DMS53 treated with DMSO at 0.1 percent for 48 hours (cell line): ENCODE measurements at regions not wholly inside any gene's neighbourhood (a gene's known extent, or its start where the extent isn't known, plus 50 kb on each side); places are given as distances from the start of the nearest gene placed in this dataset.
A peak's percentile ranks its signal among the peaks of the same experiment; 100 is the strongest.
"Not testable (repeated sequence)": the region's sequence is repeated elsewhere in the genome, so short reads cannot be mapped to it uniquely, and the experiment has no call there.

Experiments
- DNase-seq: peaks from one replicate; lab custom pipeline; 2025; ENCODE audit not compliant: unreplicated experiment; lab: John Stamatoyannopoulos, UW

GRCh38 chr1:86633306-86633838 lies 71.0 kb upstream of the SH3GLB1 start:
- not testable (repeated sequence) for DNase-seq

DNA sequence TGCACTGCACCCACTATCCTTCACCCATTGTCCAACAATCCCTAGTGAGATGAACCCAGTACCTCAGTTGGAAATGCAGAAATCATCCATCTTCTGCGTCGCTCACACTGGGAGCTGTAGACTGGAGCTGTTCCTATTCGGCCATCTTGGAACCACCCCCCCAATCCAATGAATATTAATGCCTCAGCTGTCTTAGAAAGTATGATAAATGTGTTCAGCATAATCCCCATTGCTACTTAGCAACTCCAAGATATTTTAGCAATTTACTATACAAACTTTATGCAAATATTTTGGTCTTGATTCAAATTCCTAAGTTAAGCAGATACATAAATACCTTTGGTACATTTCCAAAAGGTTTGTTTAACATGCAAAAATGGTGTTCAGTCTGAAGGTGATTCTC lies 70.5 kb upstream of the SH3GLB1 start:
- DNase-seq, result no peak

GRCh38 chr1:86636898-86637297 lies 67.5 kb upstream of the SH3GLB1 start:
- no peak for DNase-seq

DNA sequence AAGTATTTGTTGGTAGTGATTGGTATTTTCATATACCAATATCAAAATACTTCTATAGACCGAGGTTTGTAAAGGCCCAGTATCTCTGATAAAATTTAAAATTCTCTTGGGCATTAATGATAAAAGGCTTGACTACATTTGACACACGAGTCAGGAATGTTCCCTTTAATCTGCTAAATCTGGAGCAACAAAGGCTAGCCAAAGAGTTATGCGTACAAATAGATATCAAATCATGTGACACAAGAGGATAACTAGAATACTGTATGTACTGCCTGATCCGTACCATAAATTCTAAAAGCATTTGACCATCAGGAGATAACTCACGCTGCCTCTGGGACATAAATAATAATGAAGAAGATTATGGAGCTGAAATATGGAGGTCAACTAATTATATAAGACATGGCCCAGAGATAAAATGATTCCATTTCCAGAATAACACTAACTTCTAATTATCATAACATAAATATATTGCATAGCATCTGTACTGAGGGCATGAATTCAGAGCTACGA lies 64.2 kb upstream of the SH3GLB1 start:
- DNase-seq, result no peak

DNA sequence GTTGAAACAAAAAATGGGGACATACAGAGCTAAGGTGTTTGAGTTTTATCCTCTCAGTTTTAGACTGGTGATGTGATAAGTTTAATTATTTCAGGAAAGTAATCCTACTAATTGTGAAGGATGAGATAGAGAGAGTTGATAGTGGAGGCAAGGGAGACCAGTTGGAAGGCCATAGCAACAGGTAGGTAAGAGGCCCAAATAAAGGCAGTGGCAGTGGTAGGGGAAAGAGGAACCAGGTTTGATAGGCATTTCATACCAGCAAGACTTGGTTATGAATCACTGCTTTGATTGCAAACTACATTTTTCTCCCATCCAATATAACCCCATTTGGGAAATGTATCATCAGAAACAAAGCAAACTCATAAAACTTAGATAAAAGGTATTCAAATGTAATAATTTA lies 63.1 kb upstream of the SH3GLB1 start:
- DNase-seq, result no peak

DNA sequence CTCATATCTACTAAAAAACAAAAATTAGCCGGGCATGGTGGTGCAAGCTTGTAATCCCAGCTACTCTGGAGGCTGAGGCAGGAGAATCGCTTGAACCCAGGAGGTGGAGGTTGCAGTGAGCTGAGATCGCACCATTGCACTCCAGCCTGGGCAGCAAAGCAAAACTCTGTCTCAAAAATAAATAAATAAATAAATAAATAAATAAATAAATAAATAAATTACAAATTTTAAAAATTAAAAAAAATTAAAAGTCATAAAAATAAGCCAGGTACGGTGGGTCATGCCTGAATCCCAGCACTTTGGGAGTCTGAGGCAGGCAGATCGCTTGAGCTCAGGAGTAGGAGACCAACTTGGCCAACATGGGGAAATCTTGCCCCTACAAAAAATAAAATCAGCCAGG lies 59.7 kb upstream of the SH3GLB1 start:
- not testable (repeated sequence) for DNase-seq

DNA sequence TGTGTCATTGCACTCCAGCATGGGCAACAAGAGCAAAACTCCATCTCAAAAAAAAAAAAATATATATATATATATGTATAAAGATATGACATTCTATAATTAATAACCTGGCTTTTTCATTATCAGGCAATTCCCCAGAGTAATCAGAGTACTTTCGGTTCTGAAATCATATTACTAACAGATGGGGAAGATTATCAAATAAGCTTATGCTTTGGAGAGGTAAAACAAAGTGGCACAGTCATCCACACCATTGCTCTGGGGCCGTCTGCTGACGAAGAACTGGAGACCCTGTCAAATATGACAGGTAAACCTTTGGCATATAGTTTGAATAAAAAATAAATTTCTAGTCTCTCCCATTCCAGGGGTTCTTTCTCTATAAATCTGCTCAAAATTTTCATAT lies 58.5 kb upstream of the SH3GLB1 start:
- DNase-seq, result no peak

GRCh38 chr1:86646256-86646655 lies 58.1 kb upstream of the SH3GLB1 start:
- DNase-seq, result no peak

DNA sequence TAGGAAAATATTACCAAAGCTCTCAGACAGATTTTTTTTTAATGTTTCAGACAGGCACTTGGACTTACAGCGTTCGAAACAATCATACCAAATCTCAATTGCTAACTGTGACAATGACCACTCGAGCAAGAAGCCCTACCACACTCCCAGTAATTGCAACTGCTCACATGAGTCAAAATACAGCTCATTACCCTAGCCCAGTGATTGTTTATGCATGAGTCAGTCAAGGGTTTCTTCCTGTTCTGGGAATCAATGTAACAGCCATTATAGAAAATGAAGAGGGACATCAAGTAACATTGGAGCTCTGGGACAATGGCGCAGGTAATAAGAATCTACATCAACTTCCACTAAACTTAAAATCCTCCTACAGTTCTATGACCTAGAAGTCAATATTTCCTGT lies 56.1 kb upstream of the SH3GLB1 start:
- DNase-seq, result peak; percentile 16

DNA sequence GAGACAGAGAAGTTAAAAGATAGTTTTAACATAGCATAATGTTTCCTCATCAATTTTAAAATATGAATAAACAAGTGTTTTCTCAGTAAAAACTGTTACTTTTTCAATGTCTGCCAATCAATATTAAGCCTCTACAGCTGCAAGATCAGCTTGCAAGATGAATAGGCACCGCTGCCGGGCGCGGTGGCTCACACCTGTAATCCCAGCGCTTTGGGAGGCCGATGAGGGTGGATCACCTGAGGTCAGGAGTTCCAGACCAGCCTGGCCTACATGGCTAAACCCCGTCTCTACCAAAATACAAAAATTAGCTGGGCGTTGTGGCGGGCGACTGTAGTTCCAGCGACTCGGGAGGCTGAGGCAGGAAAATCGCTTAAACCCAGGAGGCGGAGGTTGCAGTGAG lies 54.8 kb upstream of the SH3GLB1 start:
- no peak for DNase-seq

GRCh38 chr1:86650065-86650464 lies 54.3 kb upstream of the SH3GLB1 start:
- DNase-seq, result no peak
